HG02840 (cell line): ENCODE measurements at regions not wholly inside any gene's neighbourhood (a gene's known extent, or its start where the extent isn't known, plus 50 kb on each side); places are given as distances from the start of the nearest gene placed in this dataset.
"Not testable (repeated sequence)": the region's sequence is repeated elsewhere in the genome, so short reads cannot be mapped to it uniquely, and the experiment has no call there.

Experiments
- ATAC-seq: cut with Tn5 transposase; IDR thresholded peaks from one replicate; pipeline ENCODE4 v1.9.1; 2021; ENCODE audit warnings: mild to moderate bottlenecking, moderate library complexity, moderate number of reproducible peaks; ENCODE audit not compliant: unreplicated experiment, low FRiP score

DNA sequence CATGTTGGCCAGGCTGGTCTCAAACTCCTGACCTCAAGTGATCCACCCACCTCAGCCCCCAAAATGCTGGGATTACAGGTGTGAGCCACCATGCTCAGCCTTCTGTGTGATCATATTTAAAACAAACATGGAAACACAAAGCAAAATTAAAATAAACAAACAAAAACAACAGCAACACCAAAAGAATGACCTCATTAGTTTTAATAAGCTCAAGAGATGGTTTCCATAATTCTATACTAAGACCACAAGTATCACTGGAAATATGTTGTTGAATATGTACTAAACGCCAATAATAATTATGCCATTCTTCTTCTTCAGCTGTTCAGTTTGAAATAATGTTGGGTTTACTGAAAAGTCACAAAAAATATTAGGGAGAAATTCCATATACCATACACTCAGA, 526.4 kb downstream of the LRRIQ3 start:
- ATAC-seq, result no peak

DNA sequence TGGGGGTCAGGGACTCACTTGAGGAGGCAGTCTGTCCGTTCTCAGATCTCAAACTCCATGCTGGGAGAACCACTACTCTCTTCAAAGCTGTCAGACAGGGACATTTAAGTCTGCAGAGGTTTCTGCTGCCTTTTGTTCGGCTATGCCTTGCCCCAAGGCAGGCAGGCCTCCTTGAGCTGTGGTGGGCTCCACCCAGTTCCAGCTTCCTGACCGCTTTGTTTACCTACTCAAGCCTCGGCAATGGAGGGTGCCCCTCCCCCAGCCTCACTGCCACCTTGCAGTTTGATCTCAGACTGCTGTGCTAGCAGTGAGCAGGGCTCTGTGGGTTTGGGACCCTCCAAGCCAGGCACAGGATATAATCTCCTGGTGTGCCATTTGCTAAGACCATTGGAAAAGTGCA, 530.0 kb downstream of the LRRIQ3 start:
- ATAC-seq, result not testable (repeated sequence)

DNA sequence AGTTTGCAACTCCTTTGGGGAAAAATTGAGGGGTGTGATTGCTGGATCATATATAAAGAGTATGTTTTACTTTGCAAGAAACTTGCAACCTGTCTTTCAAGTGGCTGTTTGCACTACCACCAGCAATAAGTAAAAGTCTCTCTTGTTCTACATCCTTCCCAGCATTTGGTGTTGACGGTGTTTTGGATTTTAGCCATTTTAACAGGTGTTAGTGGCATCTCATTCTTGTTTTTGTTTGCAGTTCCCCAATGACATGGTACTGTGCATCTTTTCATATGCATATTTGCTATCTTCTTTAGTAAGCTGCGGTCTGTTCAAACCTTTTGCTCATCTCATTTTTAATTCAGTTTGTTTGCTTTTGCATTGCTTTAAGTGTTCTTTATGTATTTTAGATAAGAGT, 535.5 kb downstream of the LRRIQ3 start:
- no peak for ATAC-seq

DNA sequence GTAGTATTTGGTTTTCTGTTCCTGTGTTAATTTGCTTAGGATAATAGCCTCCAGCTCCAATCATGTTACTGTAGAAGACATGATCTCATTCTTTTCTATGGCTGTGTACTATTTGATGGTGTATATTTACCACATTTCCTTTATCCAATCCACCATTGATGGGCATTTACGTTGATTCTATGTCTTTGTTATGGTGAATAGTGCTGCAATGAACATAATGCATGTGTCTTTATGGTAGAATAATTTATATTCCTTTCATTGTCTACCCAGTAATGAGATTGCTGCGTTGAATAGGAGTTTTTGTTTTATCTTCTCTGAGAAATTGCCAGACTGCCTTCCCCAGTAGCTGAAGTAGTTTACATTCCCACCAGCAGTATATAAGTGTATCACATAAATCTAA, 538.8 kb downstream of the LRRIQ3 start:
- no peak for ATAC-seq

DNA sequence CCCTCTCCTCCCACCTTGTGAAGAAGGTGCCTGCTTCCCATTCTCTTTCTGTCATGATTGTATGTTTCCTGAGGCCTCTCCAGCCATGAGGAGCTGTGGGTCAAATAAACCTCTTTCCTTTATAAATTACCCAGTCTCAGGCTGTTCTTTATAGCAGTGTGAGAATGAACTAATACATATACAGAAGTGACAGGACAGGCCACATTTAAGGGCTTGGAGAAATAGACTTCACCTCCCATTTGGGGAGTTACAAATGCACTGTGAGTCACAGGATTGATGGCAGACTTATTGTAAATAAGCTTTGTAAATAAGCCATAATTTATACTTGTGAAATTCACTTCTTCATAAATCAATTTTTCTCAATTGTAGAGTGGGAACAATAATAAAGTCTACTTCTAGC, 543.3 kb downstream of the LRRIQ3 start:
- ATAC-seq, result no peak

DNA sequence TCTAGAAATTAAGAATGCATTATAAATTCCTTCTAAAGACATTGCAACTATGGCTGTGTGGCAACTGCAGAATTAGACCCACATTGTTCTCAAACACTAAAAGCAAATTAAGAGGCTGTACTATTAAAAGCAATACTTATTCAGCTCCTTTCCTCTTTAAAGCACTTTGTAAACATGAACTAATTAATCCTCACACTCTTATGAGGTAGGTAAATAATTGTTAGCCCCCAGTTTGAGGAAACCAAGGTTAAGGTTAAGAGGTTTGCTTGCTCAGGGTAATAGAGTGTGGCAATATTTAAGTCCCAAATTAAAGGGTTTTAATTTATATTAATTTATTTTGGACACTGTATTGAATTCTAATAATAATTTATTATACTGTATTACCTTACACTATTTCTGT, 553.8 kb downstream of the LRRIQ3 start:
- no peak for ATAC-seq

DNA sequence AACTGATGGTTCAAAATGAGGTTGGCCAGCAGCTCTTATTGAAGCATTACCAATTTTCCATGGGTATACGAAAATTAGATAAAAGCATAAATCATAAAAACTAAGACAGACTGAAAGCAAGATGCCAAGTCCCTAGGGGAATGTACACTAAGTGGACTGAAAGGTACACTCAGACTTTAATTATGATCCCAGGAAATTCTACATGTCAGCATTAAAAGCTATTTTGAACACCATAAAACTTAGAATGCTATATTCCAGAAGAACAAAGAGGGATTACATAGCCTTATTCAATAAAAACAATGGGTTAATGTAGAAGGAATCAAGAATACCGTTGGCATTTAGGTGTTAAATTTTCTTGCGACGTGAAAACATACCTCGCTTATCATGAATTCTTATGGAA, 558.5 kb downstream of the LRRIQ3 start:
- ATAC-seq, result no peak

DNA sequence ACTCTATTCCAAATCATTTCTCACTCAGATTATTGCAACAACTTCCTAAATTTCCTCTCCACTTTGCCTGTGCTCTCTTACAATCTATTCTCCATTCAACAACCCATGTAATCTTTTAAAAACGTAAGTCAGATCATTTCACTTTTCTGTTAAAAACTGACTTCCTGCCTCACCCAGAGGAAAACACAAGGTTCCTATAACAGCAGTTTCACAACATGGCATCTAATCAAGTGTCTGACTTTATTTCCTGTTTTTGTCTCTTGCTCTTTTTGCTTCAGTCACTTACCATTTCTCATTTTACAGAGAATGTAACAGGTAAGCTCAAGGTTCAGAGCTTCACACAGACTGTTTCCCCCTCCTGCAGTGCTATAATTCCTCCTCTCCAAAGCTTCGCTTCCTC, 560.7 kb downstream of the LRRIQ3 start:
- ATAC-seq, result no peak

DNA sequence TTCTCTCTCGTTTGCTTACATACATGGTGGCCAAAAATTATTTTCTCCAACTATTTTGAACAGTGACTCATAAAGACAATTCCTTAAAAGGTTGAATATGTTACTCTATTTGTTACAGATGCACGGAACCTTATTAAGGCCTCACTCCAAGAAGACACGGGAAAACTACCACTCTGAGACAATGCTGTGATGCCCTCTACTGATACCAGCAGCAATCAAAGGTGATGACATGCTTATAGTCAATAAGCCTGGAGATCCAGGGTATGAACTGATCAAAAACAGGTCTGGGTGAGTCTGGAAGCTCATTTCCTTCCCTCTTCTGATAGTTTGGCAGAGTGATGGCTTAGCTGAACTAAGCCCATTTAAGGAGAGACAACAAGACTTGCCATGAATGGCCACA, 563.0 kb downstream of the LRRIQ3 start:
- no peak for ATAC-seq

DNA sequence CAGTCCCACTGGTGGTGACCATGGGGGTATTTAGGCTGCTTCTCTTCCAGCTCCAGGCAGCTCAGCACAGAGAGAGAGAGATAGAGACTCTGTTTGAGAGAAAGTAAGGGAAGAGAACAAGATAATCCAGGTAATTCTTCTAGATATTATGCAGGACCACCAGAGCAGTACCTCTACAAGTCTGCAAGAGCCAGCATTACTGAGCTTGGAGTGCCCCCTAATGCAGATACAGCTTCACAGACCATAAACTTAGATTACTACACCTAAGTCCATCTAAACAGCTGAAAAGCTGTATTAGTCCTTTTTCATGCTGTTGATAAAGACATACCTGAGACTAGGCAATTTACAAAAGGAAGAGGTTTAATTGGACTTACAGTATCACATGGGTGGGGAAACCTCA, 570.3 kb downstream of the LRRIQ3 start:
- ATAC-seq, result no peak

DNA sequence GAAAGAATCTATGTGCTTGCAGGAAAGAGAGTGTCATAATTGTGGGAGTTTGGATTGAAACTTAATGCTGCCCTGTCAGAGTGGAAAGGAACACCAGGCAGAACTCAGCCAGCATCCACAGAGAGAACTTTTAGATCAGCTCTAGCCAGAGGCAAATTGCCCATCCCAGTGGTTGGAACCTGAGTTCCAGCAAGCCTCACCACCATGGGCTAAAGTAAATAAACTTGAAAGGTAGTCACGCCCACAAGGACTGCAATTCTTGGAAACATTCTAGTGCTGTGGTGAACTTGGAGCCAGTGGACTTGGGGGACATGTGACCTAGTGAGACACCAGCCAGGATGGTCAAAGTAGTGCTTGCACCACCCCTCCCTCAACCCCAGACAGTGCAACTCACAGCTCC, 571.6 kb downstream of the LRRIQ3 start:
- no peak for ATAC-seq

DNA sequence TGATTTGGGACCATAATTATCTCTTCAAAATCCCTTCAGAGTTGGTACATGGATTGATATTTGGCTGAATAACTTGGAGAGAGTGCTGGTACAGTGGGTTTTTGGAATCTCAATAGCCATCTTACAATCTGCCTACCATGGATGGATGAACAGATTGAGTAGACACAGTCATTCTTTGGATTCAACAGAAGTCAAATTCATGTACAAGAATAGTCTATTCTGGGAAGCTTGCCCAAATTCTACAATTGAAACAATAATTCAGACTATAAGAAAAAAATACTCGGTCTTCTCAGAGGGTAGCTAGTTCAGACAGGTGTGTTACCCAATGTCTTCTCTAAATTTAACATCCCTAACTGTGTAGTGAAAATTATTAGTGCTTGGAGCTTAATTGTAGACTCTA, 574.0 kb downstream of the LRRIQ3 start:
- ATAC-seq, result no peak

DNA sequence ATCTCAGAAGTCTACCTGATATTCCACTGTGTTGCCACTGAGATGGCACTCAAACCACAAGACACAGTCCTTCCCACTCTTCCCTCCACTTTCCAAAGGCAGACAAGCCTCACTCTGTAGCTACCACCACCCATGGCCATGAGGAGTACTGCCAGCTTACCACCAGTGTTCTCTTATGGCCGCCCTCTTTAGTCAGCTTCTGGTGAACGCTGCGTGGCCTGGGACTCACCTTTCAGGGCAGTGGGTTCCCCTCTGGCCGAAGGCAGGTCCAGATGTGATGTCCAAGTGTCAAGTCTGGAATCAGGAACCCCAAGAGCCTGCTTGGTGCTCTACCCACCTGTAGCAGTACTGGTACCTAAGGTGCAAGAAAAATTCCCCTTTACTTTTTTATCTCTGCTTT, 580.8 kb downstream of the LRRIQ3 start:
- no peak for ATAC-seq

DNA sequence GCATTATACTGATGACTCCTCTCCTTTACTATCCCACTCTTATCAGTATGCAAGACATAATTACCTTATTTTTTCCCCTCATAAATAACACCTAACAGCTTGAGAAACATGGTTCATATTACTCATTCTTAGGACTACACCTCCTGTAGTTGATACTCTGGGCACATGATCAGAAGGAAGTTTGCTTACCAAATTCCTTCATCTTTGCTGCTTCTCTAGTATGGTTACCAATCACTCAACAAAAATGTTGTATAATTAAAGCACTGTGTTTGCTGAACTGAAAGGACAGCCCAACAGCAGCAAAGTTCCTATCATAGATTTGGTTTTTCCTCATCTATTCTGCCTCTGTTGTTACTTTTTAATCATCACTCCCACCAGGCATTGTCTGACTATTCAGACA, 586.3 kb downstream of the LRRIQ3 start:
- no peak for ATAC-seq

DNA sequence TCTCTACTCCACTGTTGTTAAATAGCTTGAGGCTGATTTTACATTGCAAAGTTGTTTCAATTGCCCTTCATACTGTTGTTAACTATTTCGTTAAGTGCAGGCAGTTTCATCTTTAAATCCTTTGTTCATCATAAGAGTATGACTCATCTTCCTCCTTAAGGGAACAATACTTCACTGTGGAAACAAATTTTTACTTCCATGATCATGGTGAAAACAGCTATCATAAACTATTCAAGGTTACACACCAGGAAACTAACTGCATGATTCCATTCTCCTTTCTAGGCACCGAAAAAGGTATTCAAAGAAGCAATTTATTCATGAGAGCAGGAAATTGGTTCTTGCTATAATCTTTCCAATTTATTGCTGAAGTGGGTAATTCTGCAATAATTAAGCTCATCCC, 593.2 kb downstream of the LRRIQ3 start:
- no peak for ATAC-seq

DNA sequence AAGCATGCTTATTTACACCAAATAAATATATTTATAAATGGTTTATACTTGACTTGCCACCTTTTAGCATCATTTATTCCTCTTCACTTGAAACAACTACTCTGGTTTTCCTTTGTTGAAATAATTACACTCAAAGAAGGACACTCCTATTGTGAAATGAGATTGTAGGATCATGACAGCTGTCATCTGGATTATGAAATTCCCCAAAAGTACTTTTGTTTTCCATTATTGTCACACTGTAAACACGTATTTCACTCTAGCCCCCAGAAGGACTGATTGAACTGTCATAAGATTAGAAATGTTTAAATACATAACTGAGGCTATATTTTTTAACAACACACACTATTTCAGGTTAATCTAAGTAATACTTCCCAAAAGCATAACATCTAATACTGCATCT, 593.8 kb downstream of the LRRIQ3 start:
- ATAC-seq, result no peak

DNA sequence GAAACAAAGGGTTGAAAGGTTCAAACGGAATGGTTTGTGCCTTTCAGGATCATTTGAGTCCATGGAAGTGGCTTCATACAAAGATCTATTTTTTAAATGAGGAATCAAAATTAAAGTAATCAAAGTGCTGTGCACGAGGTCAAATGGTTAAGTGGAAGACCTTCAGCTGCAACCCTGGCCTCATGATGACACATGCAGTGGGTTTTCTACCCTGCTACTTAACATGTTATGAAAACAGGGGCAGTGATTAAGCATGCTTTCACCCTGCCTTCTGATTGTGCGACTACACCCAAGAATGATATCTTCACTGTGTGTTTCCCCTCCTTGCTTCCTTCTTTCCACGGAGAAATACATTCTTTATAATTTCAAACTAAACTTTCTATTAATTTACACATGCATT, 604.2 kb downstream of the LRRIQ3 start:
- ATAC-seq, result no peak

DNA sequence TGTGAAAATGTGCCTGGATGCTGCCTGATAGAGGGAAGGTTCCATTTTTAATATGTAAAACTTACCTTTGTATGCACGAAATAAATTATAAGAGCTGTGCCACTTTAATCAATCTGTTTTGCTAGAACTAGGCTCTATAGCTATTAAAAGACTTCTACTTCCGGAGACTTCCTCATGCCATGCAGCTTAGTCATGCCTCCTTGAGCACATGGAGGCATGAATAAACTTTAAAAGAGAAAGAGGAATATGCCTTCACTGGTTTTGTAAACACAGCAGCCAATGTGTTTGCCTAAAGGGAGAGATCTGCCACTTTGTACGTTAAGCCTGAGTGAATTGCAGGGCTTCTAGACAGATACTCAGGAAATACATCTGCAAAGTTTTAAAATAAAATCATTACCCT, 604.6 kb downstream of the LRRIQ3 start:
- ATAC-seq, result no peak

DNA sequence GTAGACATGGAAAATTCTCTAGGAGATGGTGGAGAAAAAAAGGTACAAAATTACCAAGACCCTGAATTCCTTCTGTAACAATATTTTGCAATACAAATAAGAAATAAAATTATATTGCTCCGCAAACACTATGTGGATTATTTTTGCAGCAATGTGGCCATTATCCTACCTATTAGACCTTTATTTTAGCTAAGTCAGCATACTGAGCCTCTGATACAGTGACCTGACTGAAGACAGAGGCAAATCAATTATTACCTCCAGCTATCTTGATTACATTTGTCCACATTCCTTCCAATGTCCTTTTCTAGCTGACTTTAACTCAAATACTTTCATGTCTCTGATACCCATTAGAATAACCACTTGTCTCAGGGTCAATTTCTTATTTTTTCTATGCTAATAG, 610.9 kb downstream of the LRRIQ3 start:
- no peak for ATAC-seq

DNA sequence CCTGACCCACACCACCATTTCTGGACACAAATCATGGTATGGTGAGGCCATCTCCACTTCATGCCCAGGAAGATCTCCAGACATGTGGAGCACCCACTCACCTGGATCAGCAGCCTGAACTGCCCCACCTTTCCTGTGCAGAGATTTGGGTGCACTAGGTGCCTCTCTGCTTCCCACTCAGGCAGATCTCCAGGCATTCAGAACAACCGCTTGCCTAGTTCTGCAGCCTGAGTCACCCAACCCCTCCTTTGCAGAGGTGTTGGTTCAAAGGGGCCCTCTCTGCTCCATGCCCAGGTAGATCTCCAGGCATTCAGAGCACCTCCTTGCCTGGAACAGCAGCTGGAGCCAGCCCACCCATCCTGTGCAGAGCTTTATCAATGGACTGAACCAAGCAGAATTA, 620.8 kb downstream of the LRRIQ3 start:
- ATAC-seq, result no peak

DNA sequence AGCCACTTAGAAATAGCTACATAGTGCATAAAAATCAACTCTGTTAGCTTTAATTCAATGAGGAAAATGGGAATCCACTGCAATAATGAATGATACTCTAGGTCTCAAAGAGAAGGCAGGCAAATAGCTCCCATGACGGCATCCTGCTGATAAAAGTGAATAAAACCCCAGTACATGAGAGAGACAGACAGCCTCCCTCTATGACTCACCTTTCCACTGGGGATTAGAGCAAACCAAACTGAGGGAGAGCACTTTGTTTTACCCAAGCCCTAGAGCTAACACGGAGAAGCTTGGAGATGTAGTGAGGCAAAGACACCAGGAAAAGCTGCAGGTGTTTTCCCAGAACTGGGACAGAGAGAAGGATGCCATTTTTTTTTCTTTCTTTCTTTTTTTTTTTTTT, 621.9 kb downstream of the LRRIQ3 start:
- ATAC-seq, result no peak

DNA sequence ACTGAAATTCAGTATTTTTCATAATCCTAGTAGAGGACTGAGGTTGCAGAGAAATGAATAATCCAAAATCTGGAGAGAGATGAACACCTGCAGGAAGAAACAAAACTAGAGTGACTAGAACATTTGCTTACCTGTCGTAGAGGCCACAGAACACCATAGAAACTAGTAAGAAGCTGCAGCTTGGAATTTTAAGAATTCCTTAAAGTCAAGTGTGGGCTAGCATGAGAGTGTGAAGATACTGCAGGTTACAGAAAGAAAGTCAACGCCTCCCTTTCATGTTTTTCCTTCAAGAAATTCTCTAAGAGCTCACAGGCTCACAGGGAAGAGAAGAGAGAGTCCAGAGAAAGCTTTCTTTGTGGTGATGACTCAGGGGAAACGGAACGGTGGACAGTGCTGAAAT, 633.7 kb downstream of the LRRIQ3 start:
- no peak for ATAC-seq

DNA sequence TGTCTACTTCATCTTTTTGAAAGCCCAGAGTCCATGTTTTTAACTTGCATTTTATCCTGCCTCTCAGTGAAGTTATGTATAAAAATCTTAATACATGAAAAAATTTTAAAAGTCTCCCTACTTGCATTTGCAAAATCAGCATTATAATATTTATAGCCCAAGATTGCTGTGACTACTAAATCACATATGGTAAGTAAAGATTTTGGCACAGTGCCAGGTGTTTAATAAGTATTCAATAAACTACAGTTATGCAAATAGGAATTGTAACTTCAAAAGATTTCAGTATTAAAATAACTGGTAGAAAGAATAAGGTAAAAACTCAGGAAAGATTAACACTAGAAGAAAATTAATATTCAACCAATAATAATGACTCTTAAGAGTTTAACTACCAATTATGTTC, 641.7 kb downstream of the LRRIQ3 start:
- ATAC-seq, result no peak

DNA sequence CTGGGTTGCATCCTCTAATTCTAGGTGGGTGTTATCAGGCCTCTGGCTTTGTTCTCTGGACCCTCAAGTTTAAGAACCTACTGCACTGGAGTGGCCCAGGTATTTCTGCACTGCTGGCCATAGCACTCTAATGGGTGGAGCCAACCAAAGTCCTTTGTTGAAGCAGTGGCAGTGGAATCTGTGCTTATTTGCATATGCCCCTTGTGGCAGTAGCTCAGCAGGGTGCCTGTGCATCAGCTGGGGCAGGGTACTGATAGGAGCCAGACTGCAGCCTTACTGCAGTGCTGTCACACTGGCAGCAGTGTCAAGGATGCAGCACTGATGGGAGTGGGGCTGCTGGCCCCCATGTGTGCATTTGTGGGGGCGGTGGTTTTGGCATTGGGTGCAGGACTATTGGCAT, 660.6 kb downstream of the LRRIQ3 start:
- ATAC-seq, result no peak
